HG02759 (cell line): ENCODE measurements at regions not wholly inside any gene's neighbourhood (a gene's known extent, or its start where the extent isn't known, plus 50 kb on each side); places are given as distances from the start of the nearest gene placed in this dataset.
A peak's percentile ranks its signal among the peaks of the same experiment; 100 is the strongest.

ENCODE experiments used
- ATAC-seq: cut with Tn5 transposase; IDR thresholded peaks from one replicate; pipeline ENCODE4 v1.9.1; 2021; ENCODE audit warnings: mild to moderate bottlenecking, moderate library complexity; ENCODE audit not compliant: unreplicated experiment

DNA sequence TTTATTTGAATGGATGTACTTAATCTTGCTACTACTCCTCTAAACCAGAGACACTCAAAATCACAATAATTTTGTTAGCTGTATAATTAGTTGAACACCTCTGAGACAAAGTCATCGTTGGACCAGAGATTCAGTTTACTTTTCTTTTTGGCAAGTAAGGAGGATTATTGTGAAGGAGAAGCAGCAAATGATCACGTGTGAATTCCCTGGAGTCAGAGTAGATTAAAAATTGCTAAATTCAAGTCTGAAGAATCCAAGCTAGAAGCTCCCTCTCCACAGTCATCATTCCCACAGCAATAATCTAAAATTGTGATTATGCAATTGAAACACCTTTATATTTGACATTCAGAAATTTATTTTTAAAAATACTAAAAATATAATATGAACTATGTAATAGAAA, 484.4 kb downstream of the CMPK2 start:
- no peak for ATAC-seq

DNA sequence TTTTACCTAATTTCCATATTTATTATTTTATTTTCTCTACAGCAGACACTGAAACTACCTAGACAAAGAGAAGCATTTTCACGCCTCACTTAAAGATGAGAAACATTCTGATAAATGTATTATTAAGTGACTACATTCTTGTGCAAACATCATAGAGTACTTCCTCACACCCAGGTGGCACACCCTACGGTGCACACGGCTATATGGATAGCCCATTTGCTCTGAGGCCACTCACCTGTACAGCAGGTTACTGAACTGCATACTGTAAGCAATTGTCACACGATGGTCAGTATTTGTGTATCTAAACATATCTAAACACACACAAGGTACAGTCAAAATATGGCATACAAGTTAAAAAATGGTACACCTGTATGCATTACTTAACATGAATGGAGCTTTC, 481.4 kb downstream of the CMPK2 start:
- no peak for ATAC-seq

DNA sequence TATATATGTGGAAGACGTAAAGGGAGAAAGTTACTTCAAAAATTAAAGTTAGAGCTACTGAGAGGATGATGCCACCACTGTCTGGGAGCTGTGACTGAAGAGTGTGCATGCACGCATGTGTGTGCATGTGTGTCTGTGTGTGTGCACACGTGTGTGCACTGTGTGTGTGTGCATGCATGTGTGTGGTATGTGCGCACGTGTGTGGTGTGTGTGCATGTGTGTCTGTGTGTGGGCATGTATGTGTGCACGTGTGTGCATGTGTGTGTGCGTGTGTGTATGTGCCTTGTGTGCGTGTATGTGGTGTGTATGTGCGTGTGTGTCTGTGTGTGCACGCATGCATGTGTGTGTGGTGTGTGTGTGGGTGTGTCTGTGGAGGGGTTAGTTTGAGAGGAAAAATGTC, 473.4 kb downstream of the CMPK2 start:
- no peak for ATAC-seq

DNA sequence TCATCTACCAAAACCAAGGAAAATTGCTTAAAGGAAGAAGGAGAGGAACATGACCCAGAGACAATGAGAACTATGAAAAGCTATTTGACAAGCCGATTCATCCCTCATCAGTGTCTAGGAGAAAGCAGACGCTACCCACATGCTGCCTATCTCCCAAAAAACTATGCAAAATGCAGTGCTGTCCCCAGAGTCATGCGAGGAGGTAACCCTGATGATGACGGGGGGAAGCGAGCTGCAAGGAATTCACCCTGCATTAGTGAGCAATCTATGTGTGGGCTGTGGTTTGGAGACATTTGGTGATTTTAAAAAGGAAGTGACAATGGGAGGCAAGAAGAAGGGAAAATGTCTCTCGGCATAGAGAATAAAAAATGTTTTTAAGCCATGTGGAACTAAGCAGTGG, 472.7 kb downstream of the CMPK2 start:
- no peak for ATAC-seq

GRCh38 chr2:6393819-6394218, 471.9 kb downstream of the CMPK2 start:
- no peak for ATAC-seq

DNA sequence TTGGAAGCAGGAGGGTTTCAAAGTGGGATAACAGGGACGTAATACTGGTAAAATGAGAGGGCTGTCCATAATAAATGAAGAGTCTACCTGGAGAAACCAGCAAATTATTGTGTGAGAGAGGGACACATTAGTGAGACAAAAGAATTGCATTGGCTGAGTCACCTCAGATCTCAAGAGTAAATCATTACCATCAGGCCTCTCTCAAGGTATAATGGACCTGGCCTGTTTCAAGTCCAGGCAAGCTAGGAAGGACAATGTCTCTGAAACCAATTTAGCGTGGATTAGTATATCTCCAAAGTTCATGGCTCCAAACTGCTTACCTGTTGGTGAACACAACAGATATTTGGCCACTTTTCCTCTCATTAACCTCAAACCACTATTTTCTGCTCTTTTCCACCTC, 471.4 kb downstream of the CMPK2 start:
- ATAC-seq, result no peak

DNA sequence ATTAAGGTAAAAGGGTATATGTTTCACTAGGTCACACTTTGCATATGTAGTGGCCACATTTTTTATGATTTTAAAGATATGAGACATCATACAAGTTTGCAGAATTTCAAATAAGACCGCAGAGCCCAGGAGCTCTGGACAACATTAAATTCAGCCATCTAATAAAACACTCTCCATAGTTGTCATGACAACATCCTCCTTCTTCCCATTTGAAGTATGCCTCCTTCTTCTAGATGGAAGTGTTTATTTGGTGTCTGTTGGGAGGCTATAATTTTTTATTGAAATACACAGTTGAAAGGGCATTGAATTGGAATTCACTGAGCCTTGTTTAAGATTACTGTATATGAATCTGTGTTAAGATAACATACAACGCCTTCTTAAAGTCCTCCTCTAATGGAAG, 467.3 kb downstream of the CMPK2 start:
- no peak for ATAC-seq

GRCh38 chr2:6401301-6401700, 464.4 kb downstream of the CMPK2 start:
- ATAC-seq, result no peak

GRCh38 chr2:6408057-6408456, 457.6 kb downstream of the CMPK2 start:
- no peak for ATAC-seq

GRCh38 chr2:6410313-6410712, 455.4 kb downstream of the CMPK2 start:
- no peak for ATAC-seq

DNA sequence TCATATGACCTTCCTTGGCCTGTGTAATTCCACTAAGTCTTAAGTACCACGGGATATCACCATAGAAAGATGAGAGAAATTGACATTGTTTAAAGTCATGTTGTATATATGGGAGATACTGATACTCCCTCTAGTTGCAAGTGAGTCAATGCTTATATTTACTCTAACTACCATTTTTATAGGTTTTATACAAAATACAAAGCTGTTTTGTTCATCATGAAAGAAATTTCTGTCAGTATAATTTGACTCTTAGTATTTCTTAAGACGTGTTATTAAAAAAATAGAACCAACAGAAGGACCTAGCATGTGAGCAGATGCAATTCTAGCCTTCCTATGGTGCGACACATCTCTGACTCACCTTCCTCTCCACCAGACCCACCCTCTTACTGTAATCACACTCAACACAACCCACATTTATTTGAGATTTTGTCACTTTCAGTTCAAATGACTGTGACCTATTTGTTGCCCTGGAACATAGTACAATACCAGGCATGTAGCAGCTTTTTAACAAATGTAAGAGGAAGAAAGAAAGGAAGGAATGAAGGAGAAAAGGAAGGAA, 453.1 kb downstream of the CMPK2 start:
- no peak for ATAC-seq

DNA sequence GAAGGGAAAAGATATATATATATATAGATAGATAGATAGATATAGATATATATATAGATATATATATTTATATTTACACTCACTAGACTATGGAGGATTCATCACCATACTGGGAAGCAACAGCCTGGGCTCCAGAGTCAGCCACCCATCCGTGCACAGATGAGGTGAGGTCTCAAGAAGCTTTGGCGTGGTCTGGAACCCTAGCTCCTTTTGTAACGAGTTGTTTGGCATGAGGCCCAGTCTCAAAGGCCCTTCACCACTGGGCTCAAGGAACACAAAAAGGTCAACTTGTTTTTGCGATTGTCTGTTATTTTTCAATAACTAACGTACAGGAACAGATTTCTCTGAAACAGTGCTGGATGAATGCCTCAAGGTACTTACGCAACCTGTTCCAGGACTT, 448.7 kb downstream of the CMPK2 start:
- ATAC-seq, result no peak

DNA sequence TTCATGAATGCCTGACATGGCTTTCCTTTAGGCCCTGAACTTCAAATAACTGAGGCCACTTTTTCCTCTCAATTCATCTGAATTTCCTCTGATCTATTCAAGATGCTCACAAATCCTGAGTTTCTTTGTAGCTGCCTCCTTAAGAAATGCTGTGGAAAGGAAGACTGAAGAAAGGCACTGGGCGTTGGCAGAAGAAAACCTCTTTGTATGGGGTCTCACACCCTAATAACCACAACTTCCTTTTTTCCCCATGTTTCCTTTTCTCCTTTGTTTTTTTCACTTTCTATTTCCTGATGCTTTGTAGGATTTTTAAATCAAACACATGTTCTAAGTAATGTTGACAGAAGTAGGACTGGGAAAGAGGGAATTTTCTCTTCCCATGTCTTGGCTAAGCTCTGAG, 447.4 kb downstream of the CMPK2 start:
- ATAC-seq, result no peak

DNA sequence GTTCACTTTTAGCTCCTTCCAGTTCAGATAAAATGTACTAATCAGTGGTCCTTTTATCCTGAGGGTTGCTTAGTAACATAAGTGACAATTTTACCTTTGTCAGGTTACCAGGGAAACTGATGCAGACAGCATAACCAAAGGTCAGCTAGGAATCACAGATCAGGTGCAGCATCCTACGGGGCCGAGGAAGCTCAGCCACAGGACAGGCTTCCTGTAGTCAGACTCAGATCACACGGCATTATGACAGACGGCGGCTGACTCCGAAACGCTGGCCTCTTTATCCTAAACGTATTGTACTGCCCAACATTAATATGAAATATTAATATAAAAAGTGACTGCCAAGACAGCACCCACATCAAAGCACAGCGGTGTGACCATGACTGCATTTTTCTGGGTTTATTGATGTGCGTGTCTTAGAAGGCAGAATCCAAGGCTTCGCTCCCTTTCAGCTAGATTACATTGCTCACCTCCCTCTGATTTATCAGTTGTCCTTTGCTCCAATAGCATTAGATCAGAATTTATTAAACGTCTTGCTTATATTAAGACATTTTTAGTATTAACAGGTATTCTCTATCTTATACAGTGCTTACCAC, 444.5 kb downstream of the CMPK2 start:
- ATAC-seq, result no peak

GRCh38 chr2:6421888-6422287, 443.8 kb downstream of the CMPK2 start:
- ATAC-seq, result no peak

DNA sequence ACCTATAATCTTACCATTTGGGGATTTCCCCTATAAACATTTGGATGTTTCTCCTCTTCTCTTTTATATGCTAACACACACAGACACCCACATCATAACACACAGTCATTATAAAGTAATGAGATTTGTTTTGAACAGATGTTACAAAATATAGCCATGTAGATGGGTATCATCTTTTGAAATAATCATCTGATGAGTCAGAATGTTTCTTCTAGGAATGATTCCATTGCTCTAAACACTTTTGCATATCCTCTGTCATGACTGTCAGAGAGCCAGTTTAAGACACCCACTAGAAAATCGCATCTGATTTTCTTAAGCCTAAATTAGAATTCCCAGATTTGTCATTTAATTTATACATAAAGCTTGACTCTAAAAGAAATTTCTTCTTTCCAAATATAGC, 442.6 kb downstream of the CMPK2 start:
- no peak for ATAC-seq

DNA sequence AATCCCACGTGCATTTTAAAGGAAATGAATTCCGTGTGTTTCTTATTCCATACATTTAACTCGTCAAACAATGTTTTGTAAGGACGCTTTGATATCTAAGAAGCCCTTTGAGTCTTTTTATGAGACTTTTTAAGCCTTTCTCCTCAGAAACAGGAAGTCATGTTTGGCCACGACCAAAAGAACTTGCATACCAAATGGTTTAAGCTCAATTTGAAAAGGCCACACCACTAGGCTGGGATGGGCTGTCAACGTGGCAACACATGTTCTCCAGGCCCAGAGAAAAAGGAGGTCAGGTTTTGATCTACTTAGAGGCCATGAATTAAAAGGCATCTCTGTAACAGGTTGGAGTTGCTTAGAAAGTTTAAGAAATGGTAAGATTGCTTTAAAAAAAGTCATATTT, 441.8 kb downstream of the CMPK2 start:
- ATAC-seq, result no peak

DNA sequence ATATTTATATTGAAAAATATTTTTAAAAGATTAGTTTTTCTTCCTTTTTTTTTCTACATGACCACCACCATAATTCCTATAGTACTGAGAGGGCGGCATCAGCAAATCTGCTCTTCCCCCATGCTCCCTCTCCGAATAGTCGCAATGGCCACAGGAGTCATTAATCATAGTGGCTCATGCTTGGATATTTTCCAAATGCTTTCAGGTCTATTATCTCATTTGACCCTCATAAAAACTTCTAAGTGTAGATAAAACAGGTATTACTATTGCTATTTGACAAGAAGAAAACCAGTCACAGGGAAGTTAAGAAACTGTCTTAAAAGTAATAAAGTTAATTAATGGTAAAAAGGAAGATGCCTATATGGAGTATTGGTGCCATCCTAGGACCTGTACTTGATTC, 440.7 kb downstream of the CMPK2 start:
- ATAC-seq, result no peak

DNA sequence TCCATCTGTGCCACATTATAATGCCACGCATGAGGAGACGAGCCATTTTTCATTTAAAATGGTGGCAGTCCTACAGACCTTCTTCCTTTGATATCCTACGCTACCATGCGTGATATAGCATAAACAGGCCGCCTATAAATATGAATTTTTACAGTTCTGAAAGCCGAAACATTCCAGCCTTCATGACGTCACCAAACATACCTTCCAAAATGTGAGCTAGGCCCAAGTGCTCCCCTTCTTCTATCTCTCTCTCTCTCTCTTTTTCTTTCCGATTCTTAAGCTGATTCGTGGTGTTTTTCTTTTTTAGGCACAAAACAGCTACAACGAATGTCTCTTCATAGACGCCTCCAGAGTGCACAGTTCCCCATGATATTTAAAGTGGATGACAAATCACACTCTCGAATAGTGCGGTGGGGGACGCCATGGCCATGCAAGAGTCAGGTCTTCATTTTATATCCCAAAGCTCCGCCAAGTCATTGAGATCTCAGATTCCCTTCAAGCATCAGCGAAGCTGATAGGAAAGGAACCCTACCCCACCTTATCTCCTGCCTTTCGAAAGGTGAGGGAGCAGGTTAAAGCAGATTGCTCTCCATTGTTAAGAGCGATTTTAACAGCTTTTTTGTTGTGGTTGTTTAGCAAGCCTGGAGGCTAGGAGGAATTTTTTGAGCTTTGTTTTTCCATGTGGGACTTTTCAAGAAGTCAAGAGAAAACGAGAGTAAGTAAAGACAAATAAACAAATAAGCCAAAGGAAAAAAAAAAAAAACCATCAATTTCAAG, 436.3 kb downstream of the CMPK2 start:
- ATAC-seq, result no peak

DNA sequence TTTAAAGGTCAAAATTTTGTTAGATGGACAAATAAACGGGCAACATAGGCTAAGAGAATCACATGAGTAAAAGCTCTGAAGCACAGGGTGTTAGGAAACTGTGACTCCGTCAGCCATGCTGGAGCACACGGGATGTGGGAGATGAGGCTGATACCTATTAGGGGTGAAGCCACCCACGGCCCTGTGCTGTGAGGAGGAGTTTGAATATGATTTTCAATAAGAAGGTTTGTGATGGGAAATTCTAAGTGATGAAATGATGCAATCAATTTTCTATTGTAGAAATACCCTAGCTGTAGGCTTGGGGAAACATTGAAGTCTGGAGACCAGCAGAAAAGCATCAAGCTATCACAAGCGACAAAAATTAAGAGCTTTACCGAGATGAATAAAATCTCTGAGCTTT, 431.3 kb downstream of the CMPK2 start:
- no peak for ATAC-seq

GRCh38 chr2:6441800-6442199, 423.9 kb downstream of the CMPK2 start:
- ATAC-seq, result no peak

GRCh38 chr2:6442252-6442985, 423.3 kb downstream of the CMPK2 start:
- peak; percentile 50 for ATAC-seq
